Transverse colon (tissue), 4 donors: ENCODE measurements at regions not wholly inside any gene's neighbourhood (a gene's known extent, or its start where the extent isn't known, plus 50 kb on each side); places are given as distances from the start of the nearest gene placed in this dataset.

Experiments used
- DNase-seq: peaks from one replicate; pipeline ENCODE4 v3.0.0-alpha.2; 2019
- H3K27ac ChIP-seq, 4 donors: fragments of 200-600 bp; sonication (generic); 2 replicates each; pipeline ENCODE4 v1.5.1; 2016 to 2018; ENCODE audit warnings: inconsistent platforms in 4 of 4
- H3K27me3 ChIP-seq: fragments of 200-600 bp; sonication (generic); 2 replicates; pipeline ENCODE4 v1.5.1; 2017; ENCODE audit warnings: inconsistent platforms
- H3K36me3 ChIP-seq, 4 donors: fragments of 200-600 bp; sonication (generic); 2 replicates each; pipeline ENCODE4 v1.5.1; 2017 to 2019; ENCODE audit warnings: inconsistent platforms in 4 of 4
- H3K4me1 ChIP-seq, 4 donors: fragments of 200-600 bp; sonication (generic); 2 replicates each; pipeline ENCODE4 v1.5.1; 2017 to 2020; ENCODE audit warnings: inconsistent platforms in 4 of 4
- H3K4me3 ChIP-seq, 4 donors: fragments of 200-600 bp; sonication (generic); 1 replicate in 1 of 4; 2 replicates in 3 of 4; pipeline versions ENCODE4 v1.5.1 to v1.6.1; 2017 to 2019; ENCODE audit warnings: inconsistent platforms in 4 of 4
- H3K9me3 ChIP-seq, 2 donors: fragments of 200-600 bp; sonication (generic); 2 replicates each; pipeline ENCODE4 v1.5.1; 2017 to 2019; ENCODE audit warnings: inconsistent platforms in 2 of 2
- CTCF ChIP-seq, 5 experiments: fragments of 200-600 bp in 3 of 5; fragments of 450-650 bp in 2 of 5; sonication (generic) in 3 of 5; IDR thresholded peaks; 1 replicate in 2 of 5; 2 replicates in 3 of 5; pipeline ENCODE4 v1.5.1; 2016 to 2017; ENCODE audit warnings: antibody characterized with exemption in 5 of 5, inconsistent platforms in 3 of 5, mild to moderate bottlenecking in 2 of 5, moderate library complexity in 1 of 5
- EP300 ChIP-seq: sonication (generic); formaldehyde crosslinking; IDR thresholded peaks from one replicate; pipeline ENCODE4 v1.6.1; 2017; ENCODE audit warnings: antibody characterized with exemption, low read depth
- POLR2A ChIP-seq: fragments of 450-650 bp; IDR thresholded peaks from one replicate; pipeline ENCODE4 v1.6.1; 2016; ENCODE audit warnings: antibody characterized with exemption, mild to moderate bottlenecking, moderate library complexity
- POLR2AphosphoS5 ChIP-seq, 3 donors: sonication (generic); formaldehyde crosslinking; IDR thresholded peaks; one replicate each; pipeline ENCODE4 v1.6.1; 2016; ENCODE audit warnings: antibody characterized with exemption in 3 of 3
- WGBS, 2 donors: methylation state at CpG; one replicate each; pipeline ENCODE4 v1.1.5; 2018; ENCODE audit warnings: low coverage in 1 of 2; 5-methylcytosine and 5-hydroxymethylcytosine counted together
- in situ Hi-C, 4 donors: fragments of 200-750 bp; cut with MboI; loops; one replicate each; pipeline versions ENCODE4 v1.15.0 to v1.15.1; 2017; ENCODE audit warnings: low sequenced_read_pairs in 3 of 4, low pct_ligation_motif_present in 1 of 4, low pct_unique_long_range_greater_than_20kb in 1 of 4
- intact Hi-C: fragments of 100-400 bp; cut with DNase I; formaldehyde crosslinking; loops from one replicate; pipeline ENCODE4 v1.15.1; 2023; ENCODE audit warnings: low total_unique reads

- no peak for DNase-seq
- WGBS, 2 donors: 87% methylated on average over 7 of the region's 7 CpGs; no CpG with 5 or more reads in 1 of the 2 donors
- Histone ChIP-seq H3K27me3 (no peaks in the 10 kb centered on the region), H3K4me3 (no peak overlapping the region), H3K36me3 (no peaks in the 10 kb centered on the region), H3K4me1 (peaks cover 6 to 41% (median 26%) of the 10 kb centered on the region in 4 donors), H3K9me3 (no peaks in the 10 kb centered on the region), H3K27ac (no peak overlapping the region)
- in situ Hi-C loops: no loop called here
- intact Hi-C loops: no loop called here
- TF ChIP-seq EP300 (no peak), POLR2A (no peak), POLR2AphosphoS5 (IDR thresholded peaks at IDR 0.05) (no peak), CTCF (IDR thresholded peaks at IDR 0.05) (no peak)
Observed at GRCh38 chr14:100425429-100425827, 102.3 kb downstream of the SLC25A47 start.

- TF ChIP-seq POLR2AphosphoS5 (IDR thresholded peaks at IDR 0.05) (no peak), POLR2A (no peak), CTCF (IDR thresholded peaks at IDR 0.05) (no peak), EP300 (no peak)
- Histone ChIP-seq H3K4me3 (no peak overlapping the region), H3K4me1 (peaks cover 3 to 32% (median 18%) of the 10 kb centered on the region in 4 donors), H3K27me3 (no peaks in the 10 kb centered on the region), H3K27ac (no peak overlapping the region), H3K36me3 (no peaks in the 10 kb centered on the region), H3K9me3 (no peaks in the 10 kb centered on the region)
- in situ Hi-C loops (no loop called here), intact Hi-C loops (no loop called here)
- 93 to 95% methylated on average over 9 to 12 of the region's 12 CpGs for WGBS, 2 donors
- no peak for DNase-seq
Observed at GRCh38 chr14:100426314-100426713, 103.2 kb downstream of the SLC25A47 start.

GRCh38 chr14:100427166-100427565 is 104.0 kb downstream of the SLC25A47 start:
- Histone ChIP-seq H3K4me3 (no peak overlapping the region), H3K27me3 (no peaks in the 10 kb centered on the region), H3K9me3 (no peaks in the 10 kb centered on the region), H3K4me1 (peaks cover 3 to 24% (median 14%) of the 10 kb centered on the region in 4 donors), H3K36me3 (no peaks in the 10 kb centered on the region), H3K27ac (no peak overlapping the region)
- TF ChIP-seq EP300: no peak
- no peak for TF ChIP-seq POLR2A
- in situ Hi-C loops: no loop called here
- 60 to 91% methylated on average over 1 to 6 of the region's 6 CpGs for WGBS, 2 donors
- intact Hi-C loops: no loop called here
- DNase-seq: no peak

GRCh38 chr14:100428727-100429126 is 105.6 kb downstream of the SLC25A47 start:
- Histone ChIP-seq H3K4me1 (peaks cover 3 to 18% (median 11%) of the 10 kb centered on the region in 4 donors), H3K9me3 (no peaks in the 10 kb centered on the region), H3K36me3 (no peaks in the 10 kb centered on the region), H3K27ac (no peak overlapping the region), H3K27me3 (no peaks in the 10 kb centered on the region), H3K4me3 (no peak overlapping the region)
- WGBS, 2 donors: 84 to 88% methylated on average over 4 to 9 of the region's 9 CpGs
- in situ Hi-C loops (no loop called here), intact Hi-C loops (no loop called here)
- no peak for DNase-seq
- TF ChIP-seq POLR2A (no peak), POLR2AphosphoS5 (IDR thresholded peaks at IDR 0.05) (no peak), CTCF (IDR thresholded peaks at IDR 0.05) (no peak), EP300 (no peak)

- DNase-seq: no peak
Observed at GRCh38 chr14:100429537-100429936, 106.4 kb downstream of the SLC25A47 start.

More at GRCh38 chr14:100429537-100429936, 106.4 kb downstream of the SLC25A47 start:
- intact Hi-C loops (no loop called here), in situ Hi-C loops (no loop called here)
- TF ChIP-seq CTCF (IDR thresholded peaks at IDR 0.05) (no peak), POLR2A (no peak)
- H3K27me3 ChIP-seq: no peaks in the 10 kb centered on the region
- H3K9me3 ChIP-seq: no peaks in the 10 kb centered on the region
- H3K36me3 ChIP-seq: no peaks in the 10 kb centered on the region
- peaks cover 0 to 13% (median 7%) of the 10 kb centered on the region in 4 donors for H3K4me1 ChIP-seq
- 51% methylated on average over 3 of the region's 3 CpGs; no CpG with 5 or more reads in 1 of the 2 donors for WGBS, 2 donors
- H3K4me3 ChIP-seq: no peak overlapping the region
- no peak overlapping the region for H3K27ac ChIP-seq
